ENCODE measurements at regions not wholly inside any gene's neighbourhood (a gene's known extent, or its start where the extent isn't known, plus 50 kb on each side); places are given as distances from the start of the nearest gene placed in this dataset.

DNA sequence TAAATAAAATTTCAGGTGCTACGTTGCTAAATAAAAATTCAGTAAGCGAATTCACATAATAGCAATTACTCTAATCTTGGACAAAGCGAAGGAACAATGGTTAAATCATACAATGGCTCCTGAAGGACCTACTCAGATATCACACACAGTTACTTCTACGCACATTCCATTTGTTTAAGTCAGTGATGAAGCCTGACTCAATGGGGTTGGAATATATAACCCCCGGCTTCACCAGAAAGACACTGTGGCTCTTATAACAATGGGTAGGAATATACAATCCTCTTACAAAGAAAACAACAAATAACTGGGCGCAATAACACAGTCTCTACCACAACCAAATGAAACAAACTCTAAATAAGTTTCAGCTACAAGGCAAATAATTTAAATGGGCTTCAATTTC lies 349.5 kb downstream of the IRS1 start:
- DNase-seq: no peak
- no peak overlapping the region for H3K27ac Mint-ChIP-seq
- H3K4me3 Mint-ChIP-seq: no peak overlapping the region
- H3K9me3 ChIP-seq (ENCODE audit: control insufficient read depth, low read length, poor library complexity, severe bottlenecking): no peaks in the 10 kb centered on the region
- peaks cover 5% of the 10 kb centered on the region for H3K4me1 Mint-ChIP-seq
- ATAC-seq: no peak
- no peaks in the 10 kb centered on the region for H3K36me3 Mint-ChIP-seq (ENCODE audit: low read depth)
- peaks cover 7% of the 10 kb centered on the region for H3K27me3 Mint-ChIP-seq

DNA sequence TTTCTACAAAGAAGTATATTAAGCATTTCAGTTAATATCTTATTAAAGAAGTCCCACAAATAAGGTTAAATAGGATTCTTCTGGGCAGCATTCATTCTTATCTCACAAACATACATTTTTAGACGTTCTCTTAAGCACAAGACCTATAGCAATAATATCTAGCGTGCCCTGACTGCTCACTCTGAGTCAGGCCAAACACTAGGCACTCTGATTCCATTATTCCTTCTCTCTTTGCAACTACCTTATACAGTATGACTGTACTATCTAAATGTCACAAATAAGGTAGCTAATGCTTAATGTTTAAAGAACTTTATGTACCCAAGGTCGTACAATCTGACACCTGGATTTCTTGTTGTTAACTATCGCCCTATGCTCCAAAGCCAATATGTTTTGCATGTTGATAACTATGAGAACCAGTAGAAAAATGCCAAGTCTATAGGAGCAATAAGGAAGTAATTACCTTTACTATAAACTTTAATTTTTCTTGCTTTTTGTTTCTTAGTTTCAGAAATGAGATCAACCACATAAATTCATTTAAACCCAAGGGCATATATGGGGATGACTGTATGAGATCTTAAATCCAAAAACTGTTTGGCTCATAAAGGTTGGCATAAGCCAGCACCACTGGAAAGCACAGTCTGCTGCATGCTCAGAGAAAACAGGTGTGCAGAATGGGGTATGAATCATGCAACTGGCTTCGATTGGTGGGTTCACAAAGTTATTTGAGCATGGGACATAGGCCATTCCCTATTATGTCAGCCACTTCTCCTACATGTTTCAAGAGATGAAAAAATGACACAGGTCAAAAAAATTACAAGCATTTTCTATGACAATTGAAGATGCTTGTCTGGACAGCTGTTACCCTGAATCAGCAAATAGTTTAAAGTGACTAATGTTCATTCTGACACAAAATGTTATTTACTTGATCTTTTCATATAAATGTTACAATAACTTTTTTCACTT lies 352.0 kb downstream of the IRS1 start:
- no peak overlapping the region for H3K27ac Mint-ChIP-seq
- H3K36me3 Mint-ChIP-seq (ENCODE audit: low read depth): no peaks in the 10 kb centered on the region
- DNase-seq (no peak), ATAC-seq (no peak)
- H3K27me3 Mint-ChIP-seq: no peaks in the 10 kb centered on the region
- no peaks in the 10 kb centered on the region for H3K9me3 ChIP-seq (ENCODE audit: control insufficient read depth, low read length, poor library complexity, severe bottlenecking)
- peaks cover 3% of the 10 kb centered on the region for H3K4me1 Mint-ChIP-seq
- H3K4me3 Mint-ChIP-seq: no peak overlapping the region

- ATAC-seq (no peak), DNase-seq (no peak)
- H3K9me3 ChIP-seq (ENCODE audit: control insufficient read depth, low read length, poor library complexity, severe bottlenecking): no peaks in the 10 kb centered on the region
- Mint-ChIP-seq H3K4me1 (peaks cover 3% of the 10 kb centered on the region), H3K36me3 (ENCODE audit: low read depth) (no peaks in the 10 kb centered on the region), H3K4me3 (no peak overlapping the region), H3K27me3 (no peaks in the 10 kb centered on the region), H3K27ac (no peak overlapping the region)
Measured at GRCh38 chr2:226446406-226447001, 353.1 kb downstream of the IRS1 start.

- no peaks in the 10 kb centered on the region for H3K27me3 Mint-ChIP-seq
- H3K4me3 Mint-ChIP-seq: no peak overlapping the region
- no peaks in the 10 kb centered on the region for H3K36me3 Mint-ChIP-seq (ENCODE audit: low read depth)
Measured at GRCh38 chr2:226445216-226445861, 354.3 kb downstream of the IRS1 start.

DNA sequence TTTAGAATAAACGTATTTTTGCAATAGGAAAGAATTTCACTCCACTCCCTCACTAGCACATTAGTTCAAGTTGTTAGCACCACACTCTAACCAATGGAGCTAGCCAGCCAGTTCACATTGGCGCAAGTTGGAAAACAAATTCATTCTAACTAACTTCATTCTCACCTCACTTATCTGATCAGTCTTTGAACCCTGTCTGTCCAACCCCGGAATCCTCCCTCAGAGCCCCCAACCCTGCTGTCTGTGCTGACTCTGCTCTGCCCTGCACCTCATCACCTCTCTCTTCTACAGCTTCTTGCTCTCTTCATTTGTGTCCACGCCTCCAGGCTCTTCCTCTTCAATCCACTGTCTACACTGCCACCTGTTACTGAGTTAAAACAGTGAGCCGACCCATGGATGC lies 356.5 kb downstream of the IRS1 start:
- H3K36me3 Mint-ChIP-seq (ENCODE audit: low read depth): no peaks in the 10 kb centered on the region
- DNase-seq (no peak), ATAC-seq (no peak)
- H3K27ac Mint-ChIP-seq: no peak overlapping the region
- H3K9me3 ChIP-seq (ENCODE audit: control insufficient read depth, low read length, poor library complexity, severe bottlenecking): no peaks in the 10 kb centered on the region
- H3K4me3 Mint-ChIP-seq: no peak overlapping the region
- H3K4me1 Mint-ChIP-seq: peaks cover 3% of the 10 kb centered on the region
- no peaks in the 10 kb centered on the region for H3K27me3 Mint-ChIP-seq

More at GRCh38 chr2:226445216-226445861, 354.3 kb downstream of the IRS1 start:
- Mint-ChIP-seq H3K4me1 (peaks cover 3% of the 10 kb centered on the region), H3K27ac (no peak overlapping the region)
- no peaks in the 10 kb centered on the region for H3K9me3 ChIP-seq (ENCODE audit: control insufficient read depth, low read length, poor library complexity, severe bottlenecking)
- no peak for ATAC-seq
- DNase-seq: no peak

DNA sequence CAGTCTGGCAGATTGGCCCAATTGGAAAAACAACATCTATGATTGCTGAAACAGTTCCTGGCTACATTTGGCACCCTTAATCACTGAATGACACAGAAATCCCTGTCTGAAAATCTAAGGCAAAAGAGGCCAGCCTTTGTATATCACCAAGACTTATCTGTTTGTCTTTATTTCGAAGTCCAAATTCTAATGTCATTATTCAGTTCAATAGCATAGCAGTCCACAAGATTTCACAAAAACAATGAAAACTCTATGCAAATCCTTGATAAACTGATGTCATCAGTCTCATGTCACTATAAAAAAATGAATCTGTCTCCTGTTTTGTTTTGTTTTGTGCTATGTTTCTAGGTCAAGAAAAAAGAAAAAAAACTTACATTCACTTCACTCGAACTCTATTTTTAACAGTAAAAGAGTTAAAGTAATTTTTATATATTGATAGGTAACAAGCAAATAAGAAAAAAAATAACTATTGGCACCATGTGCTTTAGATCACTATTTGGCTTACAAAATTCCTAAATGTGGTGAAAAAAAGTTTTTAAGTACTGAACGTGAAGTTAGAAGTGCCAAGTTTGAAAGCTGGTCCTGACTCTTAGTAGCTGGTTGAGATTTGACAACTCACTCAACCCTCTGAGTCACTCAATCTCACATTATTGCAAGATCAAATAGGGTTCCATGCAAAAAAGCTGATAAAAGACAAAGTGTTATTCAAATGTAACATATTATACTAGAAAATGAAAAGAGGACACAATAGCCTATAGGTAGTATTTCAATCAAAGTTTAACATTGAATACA lies 359.3 kb downstream of the IRS1 start:
- ATAC-seq: no peak

DNA sequence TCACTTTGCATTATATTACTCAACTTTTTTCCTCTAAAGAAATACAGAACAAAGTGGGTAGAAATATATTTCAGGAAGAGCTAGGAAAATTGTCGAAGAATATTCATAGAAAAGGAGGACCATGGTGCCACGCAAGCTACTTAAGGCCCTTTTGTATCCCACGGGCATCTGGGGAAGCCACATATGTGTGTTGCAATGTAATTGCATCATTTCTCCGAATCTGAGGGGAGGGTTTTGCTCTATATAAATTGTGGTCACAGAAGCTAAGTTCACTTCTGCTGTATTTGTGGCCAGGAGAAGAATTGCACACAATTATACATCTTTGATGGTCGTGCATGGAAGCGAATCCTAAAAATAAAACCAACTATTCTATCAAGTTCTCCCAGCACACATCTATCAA lies 360.3 kb downstream of the IRS1 start:
- Mint-ChIP-seq H3K27me3 (peaks cover 10% of the 10 kb centered on the region), H3K27ac (no peak overlapping the region), H3K4me1 (no peaks in the 10 kb centered on the region), H3K4me3 (no peak overlapping the region), H3K36me3 (ENCODE audit: low read depth) (no peaks in the 10 kb centered on the region)
- DNase-seq (no peak), ATAC-seq (no peak)
- no peaks in the 10 kb centered on the region for H3K9me3 ChIP-seq (ENCODE audit: control insufficient read depth, low read length, poor library complexity, severe bottlenecking)

More for the DNA sequence above, 359.3 kb downstream of the IRS1 start:
- Mint-ChIP-seq H3K4me1 (no peaks in the 10 kb centered on the region), H3K36me3 (ENCODE audit: low read depth) (no peaks in the 10 kb centered on the region), H3K27me3 (peaks cover under 1% of the 10 kb centered on the region), H3K27ac (no peak overlapping the region), H3K4me3 (no peak overlapping the region)
- no peaks in the 10 kb centered on the region for H3K9me3 ChIP-seq (ENCODE audit: control insufficient read depth, low read length, poor library complexity, severe bottlenecking)
- no peak for DNase-seq

GRCh38 chr2:226435146-226435545 lies 364.5 kb downstream of the IRS1 start:
- no peaks in the 10 kb centered on the region for H3K4me1 Mint-ChIP-seq
- H3K27ac Mint-ChIP-seq: no peak overlapping the region
- no peaks in the 10 kb centered on the region for H3K9me3 ChIP-seq (ENCODE audit: control insufficient read depth, low read length, poor library complexity, severe bottlenecking)
- H3K4me3 Mint-ChIP-seq: no peak overlapping the region
- H3K36me3 Mint-ChIP-seq (ENCODE audit: low read depth): no peaks in the 10 kb centered on the region
- ATAC-seq: no peak
- DNase-seq: no peak
- H3K27me3 Mint-ChIP-seq: peaks cover 25% of the 10 kb centered on the region

DNA sequence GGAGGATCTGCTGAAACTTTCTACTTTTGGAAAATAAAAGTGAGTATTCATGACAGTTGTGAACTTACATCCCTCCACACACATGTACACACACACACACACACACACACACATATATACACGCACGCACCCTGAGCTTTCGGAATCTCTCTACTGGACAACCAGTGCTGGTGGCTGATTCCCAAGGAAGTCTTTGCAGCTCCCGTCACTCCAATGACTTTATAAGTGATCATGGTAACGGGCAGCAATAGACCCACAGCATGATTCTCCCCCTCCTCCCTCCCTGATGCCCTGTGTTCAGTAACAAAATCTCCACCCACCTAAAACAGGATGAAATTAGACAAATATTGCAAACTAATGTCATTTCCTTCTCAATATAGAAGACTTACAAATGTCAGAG lies 364.9 kb downstream of the IRS1 start:
- Mint-ChIP-seq H3K27ac (no peak overlapping the region), H3K4me3 (no peak overlapping the region), H3K36me3 (ENCODE audit: low read depth) (no peaks in the 10 kb centered on the region), H3K4me1 (no peaks in the 10 kb centered on the region), H3K27me3 (peaks cover 30% of the 10 kb centered on the region)
- DNase-seq: no peak
- ATAC-seq: no peak
- H3K9me3 ChIP-seq (ENCODE audit: control insufficient read depth, low read length, poor library complexity, severe bottlenecking): no peaks in the 10 kb centered on the region

GRCh38 chr2:226431288-226431948 lies 368.2 kb downstream of the IRS1 start:
- H3K9me3 ChIP-seq (ENCODE audit: control insufficient read depth, low read length, poor library complexity, severe bottlenecking): no peaks in the 10 kb centered on the region
- Mint-ChIP-seq H3K4me3 (no peak overlapping the region), H3K36me3 (ENCODE audit: low read depth) (no peaks in the 10 kb centered on the region), H3K27me3 (peaks cover 31% of the 10 kb centered on the region), H3K4me1 (no peaks in the 10 kb centered on the region), H3K27ac (no peak overlapping the region)
- DNase-seq (no peak), ATAC-seq (no peak)

GRCh38 chr2:226429476-226429875 lies 370.1 kb downstream of the IRS1 start:
- Mint-ChIP-seq H3K4me1 (peaks cover 7% of the 10 kb centered on the region), H3K27me3 (peaks cover 22% of the 10 kb centered on the region), H3K4me3 (no peak overlapping the region), H3K36me3 (ENCODE audit: low read depth) (no peaks in the 10 kb centered on the region), H3K27ac (no peak overlapping the region)
- no peaks in the 10 kb centered on the region for H3K9me3 ChIP-seq (ENCODE audit: control insufficient read depth, low read length, poor library complexity, severe bottlenecking)
- ATAC-seq: no peak
- DNase-seq: no peak

DNA sequence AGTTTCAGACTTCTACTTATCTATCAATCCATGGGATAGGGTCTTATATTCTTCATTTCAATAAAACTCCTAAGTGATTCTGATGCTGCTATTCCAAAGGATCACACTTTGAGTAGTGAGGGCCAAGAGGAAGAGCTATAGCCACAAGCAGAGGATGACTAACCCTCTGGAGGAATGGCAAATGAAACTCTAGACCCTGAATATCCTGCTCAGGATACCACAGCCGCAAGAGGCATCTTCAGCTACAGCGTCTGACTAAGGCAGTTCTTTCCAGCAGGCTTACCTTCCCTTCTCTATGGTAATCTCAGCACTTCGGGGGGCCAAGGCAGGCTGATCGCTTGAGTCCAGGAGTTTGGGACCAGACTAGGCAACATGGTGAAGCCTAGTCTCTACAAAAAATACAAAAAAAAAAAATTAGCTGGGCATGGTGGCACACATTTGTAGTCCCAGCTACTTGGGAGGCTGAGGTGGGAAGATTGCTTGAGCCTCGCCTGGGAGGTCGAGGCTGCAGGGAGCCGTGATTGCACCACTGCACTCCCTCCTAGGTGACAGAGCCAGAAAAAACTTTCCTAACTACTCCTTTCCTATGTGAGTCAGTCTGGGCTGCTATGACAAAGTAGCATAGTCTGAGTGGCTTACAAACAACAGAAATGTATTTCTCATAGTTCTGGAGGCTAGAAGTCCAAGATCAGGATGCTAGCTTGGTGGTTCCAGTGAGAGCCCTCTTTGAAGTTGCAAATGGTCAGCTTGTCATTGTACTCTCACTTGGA lies 371.9 kb downstream of the IRS1 start:
- no peaks in the 10 kb centered on the region for H3K9me3 ChIP-seq (ENCODE audit: control insufficient read depth, low read length, poor library complexity, severe bottlenecking)
- Mint-ChIP-seq H3K4me1 (peaks cover 19% of the 10 kb centered on the region), H3K27ac (no peak overlapping the region), H3K27me3 (peaks cover 21% of the 10 kb centered on the region), H3K36me3 (ENCODE audit: low read depth) (no peaks in the 10 kb centered on the region), H3K4me3 (no peak overlapping the region)
- ATAC-seq (no peak), DNase-seq (no peak)
